Suppressor macrophage (primary cell): ENCODE measurements at regions not wholly inside any gene's neighbourhood (a gene's known extent, or its start where the extent isn't known, plus 50 kb on each side); places are given as distances from the start of the nearest gene placed in this dataset.
A peak's percentile ranks its signal among the peaks of the same experiment; 100 is the strongest.
"Not testable (repeated sequence)": the region's sequence is repeated elsewhere in the genome, so short reads cannot be mapped to it uniquely, and the experiment has no call there.

Experiments used
- DNase-seq, 4 experiments: peaks; one replicate each; pipeline ENCODE4 v3.0.0-alpha.2; 2020 to 2022

GRCh38 chr11:91124363-91124762 is 901.5 kb upstream of the CHORDC1 start:
- DNase-seq = no peak

GRCh38 chr11:91115116-91115515 is 892.3 kb upstream of the CHORDC1 start:
- no peak for DNase-seq

GRCh38 chr11:91104237-91104636 is 881.4 kb upstream of the CHORDC1 start:
- no peak for DNase-seq

GRCh38 chr11:91100427-91100826 is 877.6 kb upstream of the CHORDC1 start:
- no peak for DNase-seq

- DNase-seq = no peak
These were observed 874.2 kb upstream of the CHORDC1 start for GRCh38 chr11:91097083-91097482.

GRCh38 chr11:91093141-91093540 is 870.3 kb upstream of the CHORDC1 start:
- no peak for DNase-seq

- DNase-seq = no peak
These were observed 868.7 kb upstream of the CHORDC1 start for GRCh38 chr11:91091563-91091962.

- DNase-seq = no peak
These were observed 863.2 kb upstream of the CHORDC1 start for GRCh38 chr11:91086028-91086427.

- no peak for DNase-seq
These were observed 859.4 kb upstream of the CHORDC1 start for GRCh38 chr11:91082255-91082654.

- peak in 1 of 4 experiments; percentile 10 for DNase-seq
These were observed 858.7 kb upstream of the CHORDC1 start for GRCh38 chr11:91081440-91082043.

- DNase-seq = peak in 2 of 4 experiments; percentile 29 to 37
These were observed 855.4 kb upstream of the CHORDC1 start for GRCh38 chr11:91078221-91078620.

GRCh38 chr11:91075032-91075695 is 852.3 kb upstream of the CHORDC1 start:
- DNase-seq = no peak

GRCh38 chr11:91067666-91068065 is 844.8 kb upstream of the CHORDC1 start:
- DNase-seq = no peak

GRCh38 chr11:91066456-91067047 is 843.7 kb upstream of the CHORDC1 start:
- DNase-seq = no peak

- not testable (repeated sequence) for DNase-seq
These were observed 840.5 kb upstream of the CHORDC1 start for GRCh38 chr11:91063399-91063798.

- no peak for DNase-seq
These were observed 825.0 kb upstream of the CHORDC1 start for GRCh38 chr11:91047882-91048281.

- DNase-seq = no peak
These were observed 823.4 kb upstream of the CHORDC1 start for GRCh38 chr11:91046261-91046660.

- no peak for DNase-seq
These were observed 818.8 kb upstream of the CHORDC1 start for GRCh38 chr11:91041626-91042025.

GRCh38 chr11:91023731-91024130 is 800.9 kb upstream of the CHORDC1 start:
- no peak for DNase-seq

GRCh38 chr11:91011503-91011902 is 788.7 kb upstream of the CHORDC1 start:
- DNase-seq = no peak

- no peak for DNase-seq
These were observed 782.6 kb upstream of the CHORDC1 start for GRCh38 chr11:91005458-91005857.

GRCh38 chr11:90997241-90997640 is 774.4 kb upstream of the CHORDC1 start:
- DNase-seq = no peak

GRCh38 chr11:90972159-90972558 is 749.3 kb upstream of the CHORDC1 start:
- not testable (repeated sequence) for DNase-seq

- no peak for DNase-seq
These were observed 725.1 kb upstream of the CHORDC1 start for GRCh38 chr11:90947930-90948329.
